ENCODE measurements at regions not wholly inside any gene's neighbourhood (a gene's known extent, or its start where the extent isn't known, plus 50 kb on each side); places are given as distances from the start of the nearest gene placed in this dataset.

- TF ChIP-seq STAT1 (IDR thresholded peaks at IDR 0.05; ENCODE audit: unreplicated experiment): no peak
- no peak for DNase-seq (ENCODE audit: low spot score)
Observed at GRCh38 chr22:49717322-49717919, 110.3 kb downstream of the BRD1 start.

DNA sequence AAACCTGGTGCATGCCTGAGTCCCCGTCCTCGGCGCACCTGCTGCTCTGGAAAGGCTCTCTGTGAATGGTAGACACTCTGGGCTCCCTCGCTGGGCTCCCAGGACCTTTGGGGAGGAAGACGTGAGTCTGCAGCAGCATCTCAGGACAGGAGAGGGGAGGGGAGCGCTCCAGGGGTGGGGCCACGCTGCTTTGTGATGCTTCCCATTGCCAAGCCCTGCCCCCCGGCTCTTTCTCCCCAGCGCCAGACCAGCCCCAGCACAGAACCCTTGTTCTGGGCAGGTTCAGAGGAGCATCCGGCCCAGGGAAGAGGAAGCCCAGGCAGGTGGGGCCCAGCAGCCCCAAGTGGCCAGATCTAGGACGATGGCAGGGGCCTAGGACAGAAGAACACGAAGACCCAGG, 111.2 kb downstream of the BRD1 start:
- H3K36me3 Mint-ChIP-seq (ENCODE audit: low read depth): no peaks in the 10 kb centered on the region
- ATAC-seq (no peak), DNase-seq (ENCODE audit: low spot score) (no peak)
- Histone ChIP-seq H2AFZ (no peak overlapping the region), H3K27ac (ENCODE audit: low read depth) (no peak overlapping the region), H3K4me3 (no peak overlapping the region), H3K4me2 (no peak overlapping the region), H3K79me2 (replicated peaks; ENCODE audit: insufficient read depth) (no peaks in the 10 kb centered on the region), H3K27me3 (ENCODE audit: insufficient read depth) (no peaks in the 10 kb centered on the region), H4K20me1 (replicated peaks; ENCODE audit: insufficient read depth) (no peaks in the 10 kb centered on the region), H3K36me3 (ENCODE audit: insufficient read depth) (peaks cover 3% of the 10 kb centered on the region; the same call in 1 of the 2 replicates), H3K4me1 (ENCODE audit: insufficient read depth) (no peaks in the 10 kb centered on the region), H3F3A (replicated peaks; ENCODE audit: low read depth) (no peaks in the 10 kb centered on the region), H3K9me2 (ENCODE audit: insufficient read depth) (no peaks in the 10 kb centered on the region)
- no peaks in the 10 kb centered on the region for H3K9me3 Mint-ChIP-seq
- no peak overlapping the region for H3K4me3 Mint-ChIP-seq
- H3K27ac Mint-ChIP-seq: no peak overlapping the region
- peaks cover 7% of the 10 kb centered on the region for H3K27me3 Mint-ChIP-seq (ENCODE audit: insufficient read depth, low read depth, poor library complexity)
- H3K4me1 Mint-ChIP-seq: peaks cover 9% of the 10 kb centered on the region; the same call in 1 of the 3 replicates
- no peak for TF ChIP-seq ZNF462 (CRISPR knock-in tag; IDR thresholded peaks at IDR 0.05)
- TF ChIP-seq EZH2phosphoT487 (IDR thresholded peaks at IDR 0.05; ENCODE audit: unreplicated experiment): no peak
- TF ChIP-seq STAT1 (IDR thresholded peaks at IDR 0.05; ENCODE audit: unreplicated experiment): no peak
- TF ChIP-seq, protein P1, sequence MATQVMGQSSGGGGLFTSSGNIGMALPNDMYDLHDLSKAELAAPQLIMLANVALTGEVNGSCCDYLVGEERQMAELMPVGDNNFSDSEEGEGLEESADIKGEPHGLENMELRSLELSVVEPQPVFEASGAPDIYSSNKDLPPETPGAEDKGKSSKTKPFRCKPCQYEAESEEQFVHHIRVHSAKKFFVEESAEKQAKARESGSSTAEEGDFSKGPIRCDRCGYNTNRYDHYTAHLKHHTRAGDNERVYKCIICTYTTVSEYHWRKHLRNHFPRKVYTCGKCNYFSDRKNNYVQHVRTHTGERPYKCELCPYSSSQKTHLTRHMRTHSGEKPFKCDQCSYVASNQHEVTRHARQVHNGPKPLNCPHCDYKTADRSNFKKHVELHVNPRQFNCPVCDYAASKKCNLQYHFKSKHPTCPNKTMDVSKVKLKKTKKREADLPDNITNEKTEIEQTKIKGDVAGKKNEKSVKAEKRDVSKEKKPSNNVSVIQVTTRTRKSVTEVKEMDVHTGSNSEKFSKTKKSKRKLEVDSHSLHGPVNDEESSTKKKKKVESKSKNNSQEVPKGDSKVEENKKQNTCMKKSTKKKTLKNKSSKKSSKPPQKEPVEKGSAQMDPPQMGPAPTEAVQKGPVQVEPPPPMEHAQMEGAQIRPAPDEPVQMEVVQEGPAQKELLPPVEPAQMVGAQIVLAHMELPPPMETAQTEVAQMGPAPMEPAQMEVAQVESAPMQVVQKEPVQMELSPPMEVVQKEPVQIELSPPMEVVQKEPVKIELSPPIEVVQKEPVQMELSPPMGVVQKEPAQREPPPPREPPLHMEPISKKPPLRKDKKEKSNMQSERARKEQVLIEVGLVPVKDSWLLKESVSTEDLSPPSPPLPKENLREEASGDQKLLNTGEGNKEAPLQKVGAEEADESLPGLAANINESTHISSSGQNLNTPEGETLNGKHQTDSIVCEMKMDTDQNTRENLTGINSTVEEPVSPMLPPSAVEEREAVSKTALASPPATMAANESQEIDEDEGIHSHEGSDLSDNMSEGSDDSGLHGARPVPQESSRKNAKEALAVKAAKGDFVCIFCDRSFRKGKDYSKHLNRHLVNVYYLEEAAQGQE (IDR thresholded peaks at IDR 0.05; ENCODE audit: unreplicated experiment): no peak
- no peak for TF ChIP-seq JUNB (IDR thresholded peaks at IDR 0.05; ENCODE audit: unreplicated experiment)
- TF ChIP-seq CTCF (conservative IDR thresholded peaks at IDR 0.05; ENCODE audit: low read depth in 2 of 2): no peak
- no peak for TF ChIP-seq EZH2 (IDR thresholded peaks at IDR 0.05; ENCODE audit: low read depth, unreplicated experiment)
- TF ChIP-seq CREB1 (CRISPR knock-in tag; IDR thresholded peaks at IDR 0.05; ENCODE audit: low read depth): no peak
- TF ChIP-seq NANOG (IDR thresholded peaks at IDR 0.05; ENCODE audit: borderline replicate concordance): no peak
- TF ChIP-seq POLR2AphosphoS5 (IDR thresholded peaks at IDR 0.05; ENCODE audit: low read depth): no peak
- no peak for TF ChIP-seq ZNF114 (CRISPR knock-in tag; IDR thresholded peaks at IDR 0.05)

More at GRCh38 chr22:49717322-49717919, 110.3 kb downstream of the BRD1 start:
- no peak overlapping the region for H3K27ac ChIP-seq (ENCODE audit: low read depth)
- ATAC-seq: peak; percentile 70
- no peaks in the 10 kb centered on the region for H3K4me1 ChIP-seq (ENCODE audit: insufficient read depth)
- no peak overlapping the region for H3K4me3 ChIP-seq
- no peaks in the 10 kb centered on the region for H3F3A ChIP-seq (replicated peaks; ENCODE audit: low read depth)
- Mint-ChIP-seq H3K27ac (no peak overlapping the region), H3K27me3 (ENCODE audit: insufficient read depth, low read depth, poor library complexity) (peaks cover 7% of the 10 kb centered on the region), H3K9me3 (no peaks in the 10 kb centered on the region), H3K4me3 (no peak overlapping the region), H3K4me1 (peaks cover 9% of the 10 kb centered on the region; the same call in 1 of the 3 replicates), H3K36me3 (ENCODE audit: low read depth) (no peaks in the 10 kb centered on the region)
- no peaks in the 10 kb centered on the region for H3K27me3 ChIP-seq (ENCODE audit: insufficient read depth)
- H3K9me2 ChIP-seq (ENCODE audit: insufficient read depth): no peaks in the 10 kb centered on the region
- no peak overlapping the region for H2AFZ ChIP-seq
- no peaks in the 10 kb centered on the region for H4K20me1 ChIP-seq (replicated peaks; ENCODE audit: insufficient read depth)
- H3K4me2 ChIP-seq: no peak overlapping the region
- H3K79me2 ChIP-seq (replicated peaks; ENCODE audit: insufficient read depth): no peaks in the 10 kb centered on the region
- H3K36me3 ChIP-seq (ENCODE audit: insufficient read depth): peaks cover 3% of the 10 kb centered on the region; the same call in 1 of the 2 replicates

Measured in GM23338 (cell line).